ENCODE measurements at regions not wholly inside any gene's neighbourhood (a gene's known extent, or its start where the extent isn't known, plus 50 kb on each side); places are given as distances from the start of the nearest gene placed in this dataset.

DNA sequence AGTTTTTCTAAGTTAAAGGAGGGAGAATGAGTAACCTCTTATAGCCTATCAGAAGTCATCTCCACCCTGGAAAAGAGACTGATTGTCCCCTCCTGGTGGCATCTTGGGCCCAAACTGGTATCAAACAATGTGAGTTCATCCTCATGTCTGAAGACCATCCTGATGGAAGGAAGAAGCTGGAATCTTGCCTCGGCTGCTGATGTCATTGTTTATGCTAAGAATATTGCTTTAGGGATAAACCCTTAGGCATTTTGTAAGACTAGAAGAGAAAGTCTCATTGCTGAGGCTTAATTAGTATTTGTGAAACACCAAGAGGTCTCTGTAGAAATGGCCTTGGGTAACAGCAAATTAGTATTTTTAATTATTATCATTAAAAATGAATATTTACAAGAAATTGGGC, 65.7 kb upstream of the KCNN2 start:
- no peak for DNase-seq

DNA sequence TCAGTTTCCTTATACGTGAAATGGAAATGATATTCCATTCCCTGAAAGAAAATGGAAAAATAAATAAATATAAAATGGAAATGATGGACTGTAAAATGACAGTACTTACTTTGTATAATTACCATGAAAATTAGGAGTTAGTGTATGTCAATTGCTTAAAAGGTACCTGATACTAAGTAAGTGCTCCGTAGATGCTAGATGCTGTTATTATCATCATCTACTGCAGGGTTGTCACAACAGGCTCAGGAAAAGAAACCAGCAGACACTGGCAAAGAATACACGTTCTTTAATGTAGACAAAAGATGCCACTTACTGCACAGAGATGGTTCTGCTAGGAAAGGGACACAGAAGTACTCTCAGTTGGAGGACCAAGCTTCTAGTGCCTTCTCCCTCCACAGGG, 64.0 kb upstream of the KCNN2 start:
- DNase-seq: no peak

GRCh38 chr5:114305402-114306207, 56.3 kb upstream of the KCNN2 start:
- DNase-seq: no peak

DNA sequence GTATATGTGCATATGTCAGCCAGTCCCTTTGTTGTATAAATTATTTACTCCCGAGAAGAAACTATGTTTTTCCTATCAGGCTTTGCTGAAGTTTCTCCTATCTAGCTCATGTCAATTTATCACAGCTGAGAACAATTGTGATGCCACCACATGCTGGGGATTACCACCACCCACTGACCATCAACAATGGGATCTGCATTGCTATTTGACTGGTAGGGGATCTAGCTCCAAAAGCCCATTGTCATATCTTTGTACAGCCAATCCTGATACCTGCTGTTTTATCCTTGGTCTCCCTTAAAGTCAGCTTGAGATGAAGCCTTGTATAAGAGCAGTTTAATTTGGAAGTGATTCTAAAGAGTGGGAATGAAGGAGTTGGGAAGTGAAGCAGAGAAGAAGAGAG, 53.9 kb upstream of the KCNN2 start:
- DNase-seq: no peak

- no peak for DNase-seq
Observed at GRCh38 chr5:114308508-114308907, 53.4 kb upstream of the KCNN2 start.

GRCh38 chr5:114310666-114311065, 51.2 kb upstream of the KCNN2 start:
- DNase-seq: no peak

- no peak for DNase-seq
Observed at GRCh38 chr5:114311281-114311680, 50.6 kb upstream of the KCNN2 start.

- no peak for DNase-seq
Observed at GRCh38 chr5:114311968-114312367, 49.9 kb upstream of the KCNN2 start.

Data from activated CD4-positive, alpha-beta T cell treated with anti-CD3 and anti-CD28 coated beads, Interleukin-10, Interleukin-2, amounts not matched to agents 100 ng/mL and 50 ng/mL, durations not matched to agents 16 hours and 8 hours (primary cell).